Psoas muscle (tissue), 7 donors: ENCODE measurements at regions not wholly inside any gene's neighbourhood (a gene's known extent, or its start where the extent isn't known, plus 50 kb on each side); places are given as distances from the start of the nearest gene placed in this dataset.

ENCODE experiments used
- ATAC-seq, 4 donors: fragments of 200-7000 bp; cut with Tn5 transposase; one replicate each; pipeline ENCODE4 v1.9.1; 2020; ENCODE audit warnings: moderate library complexity in 3 of 4, mild to moderate bottlenecking in 2 of 4
- DNase-seq, 2 donors: peaks; one replicate each; pipeline ENCODE4 v3.0.0-alpha.2; 2020
- H3K27ac ChIP-seq: fragments of 200-600 bp; one replicate; pipeline ENCODE4 v1.8.0; 2022
- H3K27me3 ChIP-seq, 3 donors: fragments of 200-600 bp in 1 of 3; one replicate each; pipeline versions ENCODE4 v1.6.1 to v1.8.0; 2013 to 2022; ENCODE audit warnings: low read length in 2 of 3, mild to moderate bottlenecking in 2 of 3, moderate library complexity in 1 of 3; ENCODE audit not compliant: insufficient read depth in 3 of 3
- H3K36me3 ChIP-seq, 2 donors: fragments of 200-600 bp in 1 of 2; one replicate each; pipeline versions ENCODE4 v1.6.1 to v1.8.0; 2013 to 2022; ENCODE audit warnings: low read depth in 1 of 2, mild to moderate bottlenecking in 1 of 2, moderate library complexity in 1 of 2; ENCODE audit not compliant: insufficient read depth in 1 of 2
- H3K4me1 ChIP-seq: fragments of 200-600 bp; one replicate; pipeline ENCODE4 v1.8.0; 2022
- H3K4me3 ChIP-seq: fragments of 200-600 bp; one replicate; pipeline ENCODE4 v1.8.0; 2022; ENCODE audit warnings: mild to moderate bottlenecking
- H3K9me3 ChIP-seq: fragments of 200-600 bp; one replicate; pipeline ENCODE4 v1.8.0; 2022
- CTCF ChIP-seq: fragments of 200-600 bp; IDR thresholded peaks from one replicate; pipeline ENCODE4 v1.8.0; 2022; ENCODE audit warnings: antibody characterized with exemption
- WGBS, 3 donors: extraction: QIAGEN DNeasy Blood & Tissue Kit; methylation state at CpG; one replicate each; pipeline versions ENCODE4 v1.1.6 to v1.1.7; 2013; 5-methylcytosine and 5-hydroxymethylcytosine counted together
- intact Hi-C, 2 donors: fragments of 100-400 bp; cut with DNase I; formaldehyde crosslinking; loops; one replicate each; pipeline versions ENCODE4 v1.11.0 to v1.14.2; 2022
- donor health status: healthy with polysubstance abuse.
- donor health status: DM: no; HTN: no; CAD: no; lungs with moderate emphysema.
- donor health status: Bipolar disorder and iron deficiency.
- donor health status: healthy.
- donor health status: DM: yes; HTN: yes; CAD: no.
- donor health status: DM: no; HTN: no; CAD: no.
- donor health status: DM: yes; HTN: yes; CAD: no.

GRCh38 chr6:12354499-12354898, 64.3 kb downstream of the EDN1 start:
- Histone ChIP-seq H3K4me1 (no peaks in the 10 kb centered on the region), H3K27ac (no peak overlapping the region), H3K27me3 (no peaks in the 10 kb centered on the region), H3K9me3 (no peaks in the 10 kb centered on the region), H3K36me3 (no peaks in the 10 kb centered on the region), H3K4me3 (no peak overlapping the region)
- ATAC-seq (no peak), DNase-seq (no peak)
- 32 to 41% (median 34%) methylated on average over 3 of the region's 3 CpGs for WGBS, 3 donors
- no peak for TF ChIP-seq CTCF
- intact Hi-C loops, result no loop called here

- ATAC-seq (no peak), DNase-seq (no peak)
- WGBS, 3 donors, result 84 to 88% (median 87%) methylated on average over 3 of the region's 3 CpGs
- H3K9me3 ChIP-seq, result no peaks in the 10 kb centered on the region
- H3K4me3 ChIP-seq, result no peak overlapping the region
- no peak overlapping the region for H3K27ac ChIP-seq
- H3K4me1 ChIP-seq, result no peaks in the 10 kb centered on the region
- intact Hi-C loops, result no loop called here
- no peaks in the 10 kb centered on the region for H3K27me3 ChIP-seq
- H3K36me3 ChIP-seq, result no peaks in the 10 kb centered on the region
- no peak for TF ChIP-seq CTCF
These were observed 65.2 kb downstream of the EDN1 start for GRCh38 chr6:12355354-12355753.

- H3K9me3 ChIP-seq, result no peaks in the 10 kb centered on the region
- intact Hi-C loops, result no loop called here
- no peak overlapping the region for H3K27ac ChIP-seq
- DNase-seq, result no peak
- H3K36me3 ChIP-seq, result no peaks in the 10 kb centered on the region
- 75 to 81% (median 77%) methylated on average over 3 of the region's 3 CpGs for WGBS, 3 donors
- TF ChIP-seq CTCF, result no peak
- H3K4me1 ChIP-seq, result no peaks in the 10 kb centered on the region
- ATAC-seq, result no peak
- H3K27me3 ChIP-seq, result no peaks in the 10 kb centered on the region
- no peak overlapping the region for H3K4me3 ChIP-seq
These were observed 66.3 kb downstream of the EDN1 start for GRCh38 chr6:12356431-12356830.

GRCh38 chr6:12356983-12357972, 67.1 kb downstream of the EDN1 start:
- intact Hi-C loops, result no loop called here
- Histone ChIP-seq H3K4me3 (no peak overlapping the region), H3K36me3 (no peaks in the 10 kb centered on the region), H3K27me3 (no peaks in the 10 kb centered on the region), H3K4me1 (no peaks in the 10 kb centered on the region), H3K27ac (no peak overlapping the region), H3K9me3 (no peaks in the 10 kb centered on the region)
- DNase-seq, result no peak
- WGBS, 3 donors, result 79 to 82% (median 82%) methylated on average over 11 of the region's 11 CpGs
- no peak for TF ChIP-seq CTCF
- ATAC-seq, result no peak
